DND-41 (cell line): ENCODE measurements at regions not wholly inside any gene's neighbourhood (a gene's known extent, or its start where the extent isn't known, plus 50 kb on each side); places are given as distances from the start of the nearest gene placed in this dataset.

Source experiments
- CTCF ChIP-seq: IDR thresholded peaks from 2 replicates; pipeline ENCODE4 v1.5.1; 2012; ENCODE audit warnings: borderline replicate concordance, low read length, moderate library complexity, mild to moderate bottlenecking; ENCODE audit not compliant: poor library complexity, severe bottlenecking; ENCODE audit errors: extremely low read depth
- EZH2 ChIP-seq: IDR thresholded peaks from 3 replicates; pipeline ENCODE4 v1.6.1; 2012; ENCODE audit warnings: borderline replicate concordance, low read depth, mild to moderate bottlenecking, moderate library complexity, low read length, inconsistent platforms; ENCODE audit not compliant: severe bottlenecking

GRCh38 chrX:42020225-42020624 lies 96.9 kb upstream of the CASK start:
- no peak for TF ChIP-seq CTCF
- TF ChIP-seq EZH2: no peak
